ENCODE measurements at regions not wholly inside any gene's neighbourhood (a gene's known extent, or its start where the extent isn't known, plus 50 kb on each side); places are given as distances from the start of the nearest gene placed in this dataset.

DNA sequence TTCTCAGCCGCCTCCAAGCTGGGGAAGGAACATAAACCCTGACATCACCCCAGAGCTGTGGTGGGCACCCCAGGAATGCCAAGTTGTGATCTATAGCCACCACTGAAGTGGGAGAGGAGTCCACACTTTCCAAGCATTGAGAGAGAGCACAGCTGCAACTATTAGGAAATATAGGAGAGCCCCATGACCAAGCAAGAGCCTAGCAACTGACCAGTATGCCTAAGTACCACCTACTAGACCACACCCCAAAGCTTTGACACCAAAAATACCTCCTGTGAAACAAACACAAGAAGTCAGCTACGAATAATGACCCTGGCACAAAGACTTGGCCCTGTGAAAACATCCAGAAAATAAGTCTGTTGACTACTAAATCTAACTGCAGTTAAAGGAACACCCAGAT is 804.1 kb upstream of the IGFBP3 start:
- Histone ChIP-seq H3K27ac (no peak overlapping the region), H3K36me3 (no peaks in the 10 kb centered on the region), H3K27me3 (no peaks in the 10 kb centered on the region), H3K9me3 (peaks cover 0 to 22% (median 3%) of the 10 kb centered on the region in 12 donors), H3K4me3 (no peak overlapping the region), H3K4me1 (no peaks in the 10 kb centered on the region)
- intact Hi-C loops (cut with DNase I) = no loop called here
- TF ChIP-seq, protein P1, sequence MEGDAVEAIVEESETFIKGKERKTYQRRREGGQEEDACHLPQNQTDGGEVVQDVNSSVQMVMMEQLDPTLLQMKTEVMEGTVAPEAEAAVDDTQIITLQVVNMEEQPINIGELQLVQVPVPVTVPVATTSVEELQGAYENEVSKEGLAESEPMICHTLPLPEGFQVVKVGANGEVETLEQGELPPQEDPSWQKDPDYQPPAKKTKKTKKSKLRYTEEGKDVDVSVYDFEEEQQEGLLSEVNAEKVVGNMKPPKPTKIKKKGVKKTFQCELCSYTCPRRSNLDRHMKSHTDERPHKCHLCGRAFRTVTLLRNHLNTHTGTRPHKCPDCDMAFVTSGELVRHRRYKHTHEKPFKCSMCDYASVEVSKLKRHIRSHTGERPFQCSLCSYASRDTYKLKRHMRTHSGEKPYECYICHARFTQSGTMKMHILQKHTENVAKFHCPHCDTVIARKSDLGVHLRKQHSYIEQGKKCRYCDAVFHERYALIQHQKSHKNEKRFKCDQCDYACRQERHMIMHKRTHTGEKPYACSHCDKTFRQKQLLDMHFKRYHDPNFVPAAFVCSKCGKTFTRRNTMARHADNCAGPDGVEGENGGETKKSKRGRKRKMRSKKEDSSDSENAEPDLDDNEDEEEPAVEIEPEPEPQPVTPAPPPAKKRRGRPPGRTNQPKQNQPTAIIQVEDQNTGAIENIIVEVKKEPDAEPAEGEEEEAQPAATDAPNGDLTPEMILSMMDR (IDR thresholded peaks at IDR 0.05) = no peak
- no peak for TF ChIP-seq POLR2A (IDR thresholded peaks at IDR 0.05)
- 85 to 93% (median 89%) methylated on average over 2 of the region's 2 CpGs for WGBS, 4 donors
- DNase-seq = no peak
- ATAC-seq = no peak

GRCh38 chr7:46723742-46724141 is 802.7 kb upstream of the IGFBP3 start:
- no peak for DNase-seq
- ATAC-seq = no peak
- peaks cover 0 to 19% (median 2%) of the 10 kb centered on the region in 12 donors for H3K9me3 ChIP-seq
- no peak for TF ChIP-seq POLR2A (IDR thresholded peaks at IDR 0.05)
- TF ChIP-seq, protein P1 (IDR thresholded peaks at IDR 0.05) = no peak
- intact Hi-C loops (cut with DNase I) = no loop called here
- no peak overlapping the region for H3K27ac ChIP-seq
- no peaks in the 10 kb centered on the region for H3K36me3 ChIP-seq
- 97 to 100% (median 97%) methylated on average over 4 of the region's 4 CpGs for WGBS, 4 donors
- H3K27me3 ChIP-seq = no peaks in the 10 kb centered on the region
- H3K4me3 ChIP-seq = no peak overlapping the region
- no peaks in the 10 kb centered on the region for H3K4me1 ChIP-seq

DNA sequence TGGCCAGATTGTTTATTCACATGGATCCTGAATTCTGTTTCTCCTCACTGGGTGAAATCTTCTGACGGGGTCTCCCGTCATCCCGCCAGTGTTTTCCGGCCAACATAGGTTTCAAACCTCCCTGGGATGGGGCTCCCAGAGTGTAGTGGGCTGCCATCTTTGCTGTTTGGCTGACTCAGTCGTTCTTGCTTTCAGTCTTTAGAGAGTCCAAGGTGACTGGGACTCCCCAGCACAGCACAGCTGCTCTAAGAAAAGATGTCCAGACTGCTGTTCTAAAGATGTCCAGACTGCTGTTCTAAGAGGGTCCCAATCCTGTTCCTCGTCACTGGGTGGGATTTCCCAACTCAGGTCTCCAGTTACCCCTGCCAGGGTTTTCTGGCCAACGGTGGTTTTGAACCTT is 801.9 kb upstream of the IGFBP3 start:
- H3K36me3 ChIP-seq = no peaks in the 10 kb centered on the region
- intact Hi-C loops (cut with DNase I) = no loop called here
- no peak for DNase-seq
- H3K27ac ChIP-seq = no peak overlapping the region
- H3K4me3 ChIP-seq = no peak overlapping the region
- ATAC-seq = no peak
- H3K27me3 ChIP-seq = no peaks in the 10 kb centered on the region
- peaks cover 0 to 19% (median 2%) of the 10 kb centered on the region in 12 donors for H3K9me3 ChIP-seq
- 79 to 83% (median 80%) methylated on average over 6 to 7 of the region's 7 CpGs for WGBS, 4 donors
- TF ChIP-seq POLR2A (IDR thresholded peaks at IDR 0.05) = no peak
- TF ChIP-seq, protein P1 (IDR thresholded peaks at IDR 0.05) = no peak
- H3K4me1 ChIP-seq = no peaks in the 10 kb centered on the region

- no peak overlapping the region for H3K27ac ChIP-seq
- 52 to 99% (median 88%) methylated on average over 2 of the region's 2 CpGs for WGBS, 4 donors
- intact Hi-C loops (cut with DNase I) = no loop called here
- H3K9me3 ChIP-seq = peaks cover 0 to 3% (median 0%) of the 10 kb centered on the region in 12 donors
- no peaks in the 10 kb centered on the region for H3K4me1 ChIP-seq
- no peak for TF ChIP-seq POLR2A (IDR thresholded peaks at IDR 0.05)
- TF ChIP-seq, protein P1 (IDR thresholded peaks at IDR 0.05) = no peak
- H3K4me3 ChIP-seq = no peak overlapping the region
- no peaks in the 10 kb centered on the region for H3K36me3 ChIP-seq
- ATAC-seq = no peak
- no peaks in the 10 kb centered on the region for H3K27me3 ChIP-seq
- DNase-seq = no peak
Measured at GRCh38 chr7:46720761-46721160, 799.7 kb upstream of the IGFBP3 start.

All from heart left ventricle (tissue), 16 donors.